Trophoblast cell (in vitro differentiated cells and primary cell): ENCODE measurements at regions not wholly inside any gene's neighbourhood (a gene's known extent, or its start where the extent isn't known, plus 50 kb on each side); places are given as distances from the start of the nearest gene placed in this dataset.

Experiments used
- DNase-seq, 2 donors: peaks; one replicate each; pipeline ENCODE4 v3.0.0-alpha.2; 2016
- H2AFZ ChIP-seq: 2 replicates; pipeline ENCODE4 v1.6.1; 2013; ENCODE audit warnings: low read length, moderate library complexity, mild to moderate bottlenecking; ENCODE audit not compliant: insufficient read depth, poor library complexity
- H2AK5ac ChIP-seq: 2 replicates; pipeline ENCODE4 v1.6.1; 2013; ENCODE audit warnings: mild to moderate bottlenecking, low read length
- H2BK120ac ChIP-seq: 2 replicates; pipeline ENCODE4 v1.6.1; 2013; ENCODE audit warnings: low read length, mild to moderate bottlenecking, moderate library complexity; ENCODE audit not compliant: insufficient read depth, poor library complexity
- H2BK12ac ChIP-seq: 2 replicates; pipeline ENCODE4 v1.6.1; 2013; ENCODE audit warnings: mild to moderate bottlenecking, low read length, moderate library complexity
- H2BK5ac ChIP-seq: 2 replicates; pipeline ENCODE4 v1.6.1; 2013; ENCODE audit warnings: low read length, low read depth, moderate library complexity, mild to moderate bottlenecking; ENCODE audit not compliant: poor library complexity
- H3K14ac ChIP-seq: 2 replicates; pipeline ENCODE4 v1.6.1; 2013; ENCODE audit warnings: mild to moderate bottlenecking, low read length
- H3K18ac ChIP-seq: 2 replicates; pipeline ENCODE4 v1.6.1; 2013; ENCODE audit warnings: mild to moderate bottlenecking, low read length
- H3K23ac ChIP-seq: 2 replicates; pipeline ENCODE4 v1.6.1; 2013; ENCODE audit warnings: low read length
- H3K27ac ChIP-seq: 2 replicates; pipeline ENCODE4 v1.5.1; 2013; ENCODE audit warnings: low read depth, mild to moderate bottlenecking, inconsistent platforms, low read length, moderate library complexity
- H3K27me3 ChIP-seq: 2 replicates; pipeline ENCODE4 v1.6.1; 2013; ENCODE audit warnings: inconsistent platforms, mild to moderate bottlenecking, low read length, moderate library complexity; ENCODE audit not compliant: insufficient read depth
- H3K36me3 ChIP-seq, 2 experiments: 1 replicate in 1 of 2; 2 replicates in 1 of 2; pipeline ENCODE4 v1.6.1; 2013; ENCODE audit warnings: low read length in 2 of 2, mild to moderate bottlenecking in 2 of 2, moderate library complexity in 1 of 2; ENCODE audit not compliant: insufficient read depth in 2 of 2, control insufficient read depth in 1 of 2
- H3K4ac ChIP-seq: 2 replicates; pipeline ENCODE4 v1.6.1; 2013; ENCODE audit warnings: low read depth, mild to moderate bottlenecking, low read length, moderate library complexity
- H3K4me1 ChIP-seq, 2 experiments: 1 replicate in 1 of 2; 2 replicates in 1 of 2; pipeline ENCODE4 v1.6.1; 2013; ENCODE audit warnings: low read length in 2 of 2, mild to moderate bottlenecking in 2 of 2, moderate library complexity in 1 of 2; ENCODE audit not compliant: insufficient read depth in 2 of 2, control insufficient read depth in 1 of 2
- H3K4me2 ChIP-seq: 2 replicates; pipeline ENCODE4 v1.6.1; 2013; ENCODE audit warnings: inconsistent platforms, mild to moderate bottlenecking, low read length, moderate library complexity
- H3K4me3 ChIP-seq: 2 replicates; pipeline ENCODE4 v1.5.1; 2013; ENCODE audit warnings: mild to moderate bottlenecking, low read depth, low read length, inconsistent platforms
- H3K79me1 ChIP-seq: one replicate; pipeline ENCODE4 v1.6.1; 2013; ENCODE audit warnings: low read length
- H3K79me2 ChIP-seq: 2 replicates; pipeline ENCODE4 v1.6.1; 2013; ENCODE audit warnings: low read length, mild to moderate bottlenecking; ENCODE audit not compliant: control insufficient read depth, insufficient read depth, poor library complexity
- H3K9ac ChIP-seq: 2 replicates; pipeline ENCODE4 v1.6.1; 2013; ENCODE audit warnings: mild to moderate bottlenecking, low read length
- H3K9me3 ChIP-seq: 2 replicates; pipeline ENCODE4 v1.6.1; 2013; ENCODE audit warnings: low read depth, mild to moderate bottlenecking, control low read depth, inconsistent platforms, low read length; ENCODE audit not compliant: insufficient read depth
- H4K12ac ChIP-seq: 2 replicates; pipeline ENCODE4 v1.6.1; 2013; ENCODE audit warnings: low read depth, mild to moderate bottlenecking, low read length, moderate library complexity
- H4K8ac ChIP-seq: 2 replicates; pipeline ENCODE4 v1.6.1; 2013; ENCODE audit warnings: low read depth, mild to moderate bottlenecking, low read length, moderate library complexity
- H4K91ac ChIP-seq: one replicate; pipeline ENCODE4 v1.6.1; 2013; ENCODE audit warnings: low read depth, mild to moderate bottlenecking, low read length, moderate library complexity
- WGBS: extraction: QIAGEN DNeasy Blood & Tissue Kit; methylation state at CpG from one replicate; pipeline ENCODE4 v1.1.7; 2013; ENCODE audit warnings: missing lambda C conversion rate; ENCODE audit not compliant: insufficient read length, insufficient coverage; ENCODE audit errors: extremely low coverage; 5-methylcytosine and 5-hydroxymethylcytosine counted together

DNA sequence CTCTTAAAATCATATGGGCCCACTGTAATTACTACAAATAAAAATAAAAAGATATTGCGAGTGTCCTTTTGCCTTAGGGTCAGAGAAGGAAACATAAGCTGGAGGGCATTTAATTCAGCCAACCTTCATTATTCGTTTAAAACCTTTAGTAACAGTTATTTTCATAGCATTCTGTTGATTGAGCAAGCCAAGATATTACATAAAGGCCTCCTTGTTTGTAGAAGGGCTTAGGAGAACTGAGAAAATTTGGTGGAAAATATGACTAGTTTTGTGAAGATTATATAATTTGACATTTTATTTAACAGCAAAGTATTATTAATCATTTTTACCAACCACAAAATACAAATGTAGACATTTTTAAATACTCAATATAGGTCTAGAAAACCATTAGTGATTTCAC lies 62.2 kb downstream of the COX7C start:
- no peak for DNase-seq
- H3K27ac ChIP-seq: no peak overlapping the region
- H3K14ac ChIP-seq: no peak overlapping the region
- no peak overlapping the region for H3K4me2 ChIP-seq
- no peak overlapping the region for H3K9ac ChIP-seq
- no CpG with 5 or more reads among the region's 2 CpGs for WGBS
- H2AFZ ChIP-seq: no peak overlapping the region
- no peak overlapping the region for H2BK120ac ChIP-seq
- no peaks in the 10 kb centered on the region for H3K79me1 ChIP-seq
- no peak overlapping the region for H3K4ac ChIP-seq
- H3K36me3 ChIP-seq: no peaks in the 10 kb centered on the region
- no peak overlapping the region for H2BK12ac ChIP-seq
- no peak overlapping the region for H4K8ac ChIP-seq
- no peak overlapping the region for H3K23ac ChIP-seq
- H3K79me2 ChIP-seq: no peaks in the 10 kb centered on the region
- no peak overlapping the region for H2AK5ac ChIP-seq
- no peak overlapping the region for H2BK5ac ChIP-seq
- no peaks in the 10 kb centered on the region for H3K9me3 ChIP-seq
- no peak overlapping the region for H4K12ac ChIP-seq
- H3K27me3 ChIP-seq: no peaks in the 10 kb centered on the region
- no peak overlapping the region for H3K4me3 ChIP-seq
- no peak overlapping the region for H4K91ac ChIP-seq
- no peaks in the 10 kb centered on the region for H3K4me1 ChIP-seq
- H3K18ac ChIP-seq: no peak overlapping the region

GRCh38 chr5:86684222-86684621 lies 66.5 kb downstream of the COX7C start:
- Histone ChIP-seq H3K23ac (no peak overlapping the region), H4K12ac (no peak overlapping the region), H3K4me3 (no peak overlapping the region), H3K14ac (no peak overlapping the region), H3K79me1 (no peaks in the 10 kb centered on the region), H3K79me2 (no peaks in the 10 kb centered on the region), H2BK12ac (no peak overlapping the region), H3K4ac (no peak overlapping the region), H3K27me3 (no peaks in the 10 kb centered on the region), H4K8ac (no peak overlapping the region), H3K9me3 (no peaks in the 10 kb centered on the region), H3K36me3 (no peaks in the 10 kb centered on the region), H2BK5ac (no peak overlapping the region), H2BK120ac (no peak overlapping the region), H3K4me1 (no peaks in the 10 kb centered on the region), H3K27ac (no peak overlapping the region), H2AFZ (no peak overlapping the region), H2AK5ac (no peak overlapping the region), H3K4me2 (no peak overlapping the region), H3K9ac (no peak overlapping the region), H4K91ac (no peak overlapping the region), H3K18ac (no peak overlapping the region)
- no CpG with 5 or more reads among the region's 2 CpGs for WGBS
- peak; percentile 12 to 60 for DNase-seq

DNA sequence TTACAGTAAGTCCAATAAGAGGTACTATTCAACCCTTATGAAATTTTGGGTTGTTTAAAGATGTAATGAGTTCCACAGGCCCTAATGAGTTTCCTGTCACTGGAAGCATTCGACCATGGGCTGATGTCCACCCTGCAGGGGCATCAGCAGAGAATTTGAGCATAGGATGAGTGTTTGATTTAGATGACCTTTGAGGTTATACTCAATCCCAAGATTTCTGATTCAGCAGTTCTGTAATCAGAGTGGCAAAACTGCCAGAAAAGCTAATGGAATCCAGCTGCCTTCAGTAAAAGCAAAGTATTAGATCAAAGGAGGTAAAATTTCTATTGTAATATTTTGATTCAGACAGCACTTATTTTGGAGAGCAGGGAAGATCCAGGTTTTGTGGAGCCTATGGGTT lies 68.3 kb downstream of the COX7C start:
- Histone ChIP-seq H4K91ac (no peak overlapping the region), H3K9me3 (no peaks in the 10 kb centered on the region), H2BK5ac (no peak overlapping the region), H3K4me2 (no peak overlapping the region), H2BK120ac (no peak overlapping the region), H3K36me3 (no peaks in the 10 kb centered on the region), H4K12ac (no peak overlapping the region), H2BK12ac (no peak overlapping the region), H2AK5ac (no peak overlapping the region), H3K4me1 (no peaks in the 10 kb centered on the region), H3K23ac (no peak overlapping the region), H3K18ac (no peak overlapping the region), H3K4ac (no peak overlapping the region), H3K4me3 (no peak overlapping the region), H3K79me1 (no peaks in the 10 kb centered on the region), H3K27ac (no peak overlapping the region), H3K27me3 (no peaks in the 10 kb centered on the region), H3K79me2 (no peaks in the 10 kb centered on the region), H2AFZ (no peak overlapping the region), H4K8ac (no peak overlapping the region), H3K9ac (no peak overlapping the region), H3K14ac (no peak overlapping the region)
- DNase-seq: no peak
- WGBS: no CpG with 5 or more reads among the region's 1 CpG

DNA sequence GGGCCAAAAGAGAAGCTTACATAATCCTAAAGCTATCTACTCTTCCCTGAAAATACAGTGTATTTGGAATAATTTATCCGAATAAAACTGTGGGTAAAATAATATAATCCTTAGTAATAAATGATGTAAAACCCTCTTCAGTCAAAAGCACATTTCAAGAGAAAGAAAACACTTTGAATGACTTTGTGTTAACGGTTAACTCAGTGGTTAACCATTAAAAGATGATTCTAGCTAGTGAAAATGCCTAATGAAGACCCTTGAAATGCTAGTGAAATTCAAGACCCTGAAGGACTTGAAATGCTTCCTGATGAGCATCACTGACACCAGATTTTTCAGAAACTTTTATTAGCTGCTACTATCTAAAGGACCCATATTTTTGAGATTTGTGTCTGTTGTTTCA lies 70.7 kb downstream of the COX7C start:
- Histone ChIP-seq H2BK12ac (no peak overlapping the region), H4K12ac (no peak overlapping the region), H3K4me2 (no peak overlapping the region), H3K9ac (no peak overlapping the region), H3K27me3 (no peaks in the 10 kb centered on the region), H3K79me1 (no peaks in the 10 kb centered on the region), H2AK5ac (no peak overlapping the region), H3K36me3 (no peaks in the 10 kb centered on the region), H3K4me3 (no peak overlapping the region), H2BK5ac (no peak overlapping the region), H4K8ac (no peak overlapping the region), H3K14ac (no peak overlapping the region), H3K4me1 (no peaks in the 10 kb centered on the region), H3K9me3 (no peaks in the 10 kb centered on the region), H3K79me2 (no peaks in the 10 kb centered on the region), H3K18ac (no peak overlapping the region), H2AFZ (no peak overlapping the region), H4K91ac (no peak overlapping the region), H3K27ac (no peak overlapping the region), H3K23ac (no peak overlapping the region), H2BK120ac (no peak overlapping the region), H3K4ac (no peak overlapping the region)
- no peak for DNase-seq
- WGBS: no CpG with 5 or more reads among the region's 2 CpGs
